ENCODE measurements at regions not wholly inside any gene's neighbourhood (a gene's known extent, or its start where the extent isn't known, plus 50 kb on each side); places are given as distances from the start of the nearest gene placed in this dataset.
A peak's percentile ranks its signal among the peaks of the same experiment; 100 is the strongest.

GRCh38 chr15:69533522-69533921 is 80.9 kb downstream of the RPLP1 start:
- ATAC-seq (peak in 1 of 2 donors; percentile 59), DNase-seq (no peak)
- intact Hi-C loops (cut with DNase I): no loop called here
- TF ChIP-seq CTCF (IDR thresholded peaks at IDR 0.05): no peak
- no peak overlapping the region for H3K4me3 ChIP-seq
- no peak overlapping the region for H3K27ac ChIP-seq
- H3K36me3 ChIP-seq: no peaks in the 10 kb centered on the region
- H3K4me1 ChIP-seq: no peaks in the 10 kb centered on the region
- H3K27me3 ChIP-seq (ENCODE audit: low read depth): no peaks in the 10 kb centered on the region
- no peaks in the 10 kb centered on the region for H3K9me3 ChIP-seq

GRCh38 chr15:69535101-69535638 is 82.6 kb downstream of the RPLP1 start:
- TF ChIP-seq CTCF (IDR thresholded peaks at IDR 0.05): no peak
- no peak for ATAC-seq

GRCh38 chr15:69535998-69536397 is 83.4 kb downstream of the RPLP1 start:
- Histone ChIP-seq H3K36me3 (no peaks in the 10 kb centered on the region), H3K9me3 (no peaks in the 10 kb centered on the region), H3K4me3 (no peak overlapping the region), H3K4me1 (no peaks in the 10 kb centered on the region), H3K27me3 (ENCODE audit: low read depth) (no peaks in the 10 kb centered on the region), H3K27ac (no peak overlapping the region)
- DNase-seq: no peak
- intact Hi-C loops (cut with DNase I): no loop called here
- ATAC-seq: no peak
- no peak for TF ChIP-seq CTCF (IDR thresholded peaks at IDR 0.05)

More at GRCh38 chr15:69535101-69535638, 82.6 kb downstream of the RPLP1 start:
- H3K4me3 ChIP-seq: no peak overlapping the region
- H3K27me3 ChIP-seq (ENCODE audit: low read depth): no peaks in the 10 kb centered on the region
- H3K9me3 ChIP-seq: no peaks in the 10 kb centered on the region
- no peak overlapping the region for H3K27ac ChIP-seq
- H3K36me3 ChIP-seq: no peaks in the 10 kb centered on the region
- no peaks in the 10 kb centered on the region for H3K4me1 ChIP-seq
- no peak for DNase-seq
- intact Hi-C loops (cut with DNase I): no loop called here

- no peak for ATAC-seq
- TF ChIP-seq CTCF (IDR thresholded peaks at IDR 0.05): no peak
These were observed 84.3 kb downstream of the RPLP1 start for GRCh38 chr15:69536726-69537512.

GRCh38 chr15:69537901-69538300 is 85.3 kb downstream of the RPLP1 start:
- no peak for TF ChIP-seq CTCF (IDR thresholded peaks at IDR 0.05)
- ATAC-seq: no peak
- Histone ChIP-seq H3K36me3 (no peaks in the 10 kb centered on the region), H3K4me3 (no peak overlapping the region), H3K9me3 (no peaks in the 10 kb centered on the region), H3K27me3 (ENCODE audit: low read depth) (no peaks in the 10 kb centered on the region), H3K27ac (no peak overlapping the region), H3K4me1 (no peaks in the 10 kb centered on the region)
- no peak for DNase-seq
- intact Hi-C loops (cut with DNase I): no loop called here

More at GRCh38 chr15:69536726-69537512, 84.3 kb downstream of the RPLP1 start:
- Histone ChIP-seq H3K27me3 (ENCODE audit: low read depth) (no peaks in the 10 kb centered on the region), H3K9me3 (no peaks in the 10 kb centered on the region), H3K27ac (no peak overlapping the region), H3K36me3 (no peaks in the 10 kb centered on the region), H3K4me1 (no peaks in the 10 kb centered on the region), H3K4me3 (no peak overlapping the region)
- intact Hi-C loops (cut with DNase I): no loop called here
- no peak for DNase-seq
